ENCODE measurements at regions not wholly inside any gene's neighbourhood (a gene's known extent, or its start where the extent isn't known, plus 50 kb on each side); places are given as distances from the start of the nearest gene placed in this dataset.

GRCh38 chr6:120395330-120395729, 939.0 kb downstream of the TBC1D32 start:
- no peak overlapping the region for H3K4me3 ChIP-seq (ENCODE audit: low read depth, low read length)
- ChIA-PET POLR2A (no interaction called here), CTCF (no interaction called here)
- DNase-seq (ENCODE audit: low read depth, low spot score), result no peak
- no peak for TF ChIP-seq CTCF (IDR thresholded peaks at IDR 0.05; ENCODE audit: insufficient read depth, low read length, missing control alignments)

DNA sequence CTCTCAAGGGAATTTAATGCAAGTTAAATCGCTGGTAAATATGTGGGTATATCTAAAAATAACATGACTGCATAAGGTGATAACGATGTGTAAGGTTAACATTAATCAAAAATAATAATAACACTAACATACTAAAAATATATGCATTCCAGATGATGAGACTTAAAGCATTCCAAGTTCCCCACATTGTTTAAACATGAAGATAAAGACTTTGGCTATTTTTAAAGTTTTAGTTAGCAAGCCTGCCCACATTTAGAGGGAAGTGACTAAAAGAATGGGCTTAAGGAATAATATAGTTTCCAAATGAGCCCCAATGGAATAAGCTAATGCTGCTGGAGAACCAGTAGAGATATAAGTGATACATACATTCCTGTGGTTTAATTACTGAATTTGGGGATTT, 941.3 kb downstream of the TBC1D32 start:
- TF ChIP-seq CTCF (IDR thresholded peaks at IDR 0.05; ENCODE audit: insufficient read depth, low read length, missing control alignments), result no peak
- no peak for DNase-seq (ENCODE audit: low read depth, low spot score)
- POLR2A ChIA-PET, result no interaction called here
- CTCF ChIA-PET, result no interaction called here
- no peak overlapping the region for H3K4me3 ChIP-seq (ENCODE audit: low read depth, low read length)

DNA sequence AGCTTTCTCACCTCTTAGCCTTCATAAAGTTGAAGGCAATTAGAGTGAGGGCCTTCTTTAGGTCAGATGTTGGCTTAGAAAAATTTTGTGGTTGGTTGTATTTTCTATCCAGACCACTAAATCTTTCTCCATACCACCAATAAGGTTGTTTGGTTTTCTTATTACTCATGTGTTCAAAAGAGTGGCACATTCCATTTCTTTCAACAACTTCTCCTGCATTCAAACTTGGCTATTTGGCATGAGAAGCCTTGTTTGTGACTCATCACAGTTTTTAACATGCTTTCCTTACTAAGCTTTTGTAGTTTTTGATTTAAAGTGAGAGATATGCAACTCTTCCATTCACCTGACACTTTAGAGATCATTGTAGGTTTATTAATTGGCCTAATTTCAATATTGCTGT, 949.6 kb downstream of the TBC1D32 start:
- POLR2A ChIA-PET, result no interaction called here
- no peak overlapping the region for H3K4me3 ChIP-seq (ENCODE audit: low read depth, low read length)
- TF ChIP-seq CTCF (IDR thresholded peaks at IDR 0.05; ENCODE audit: insufficient read depth, low read length, missing control alignments), result no peak
- CTCF ChIA-PET, result no interaction called here
- no peak for DNase-seq (ENCODE audit: low read depth, low spot score)

GRCh38 chr6:120383681-120384080, 950.6 kb downstream of the TBC1D32 start:
- POLR2A ChIA-PET, result no interaction called here

GRCh38 chr6:120378582-120379220, 955.6 kb downstream of the TBC1D32 start:
- ChIA-PET POLR2A (no interaction called here), CTCF (no interaction called here)
- no peak for TF ChIP-seq CTCF (IDR thresholded peaks at IDR 0.05; ENCODE audit: insufficient read depth, low read length, missing control alignments)
- DNase-seq (ENCODE audit: low read depth, low spot score), result no peak
- H3K4me3 ChIP-seq (ENCODE audit: low read depth, low read length), result no peak overlapping the region

More at GRCh38 chr6:120383681-120384080, 950.6 kb downstream of the TBC1D32 start:
- TF ChIP-seq CTCF (IDR thresholded peaks at IDR 0.05; ENCODE audit: insufficient read depth, low read length, missing control alignments), result no peak
- H3K4me3 ChIP-seq (ENCODE audit: low read depth, low read length), result no peak overlapping the region
- DNase-seq (ENCODE audit: low read depth, low spot score), result no peak
- CTCF ChIA-PET, result no interaction called here

GRCh38 chr6:120373185-120373584, 961.1 kb downstream of the TBC1D32 start:
- no peak for DNase-seq (ENCODE audit: low read depth, low spot score)
- H3K4me3 ChIP-seq (ENCODE audit: low read depth, low read length), result no peak overlapping the region
- no peak for TF ChIP-seq CTCF (IDR thresholded peaks at IDR 0.05; ENCODE audit: insufficient read depth, low read length, missing control alignments)
- POLR2A ChIA-PET, result no interaction called here
- CTCF ChIA-PET, result no interaction called here

All from AG04449 (cell line).